GM12865 (cell line): ENCODE measurements at regions not wholly inside any gene's neighbourhood (a gene's known extent, or its start where the extent isn't known, plus 50 kb on each side); places are given as distances from the start of the nearest gene placed in this dataset.

Experiments
- DNase-seq: peaks from one replicate; pipeline ENCODE4 v3.0.0; 2010; ENCODE audit warnings: low read depth
- H3K4me3 ChIP-seq: 2 replicates; pipeline ENCODE4 v1.5.1; 2011; ENCODE audit warnings: mild to moderate bottlenecking, low read depth, low read length, control low read depth
- CTCF ChIP-seq: IDR thresholded peaks from 2 replicates; pipeline ENCODE4 v1.5.1; 2011; ENCODE audit warnings: low read length, control low read depth, low read depth, inconsistent platforms; ENCODE audit not compliant: insufficient read depth; ENCODE audit errors: missing control alignments

- TF ChIP-seq CTCF = no peak
- no peak overlapping the region for H3K4me3 ChIP-seq
- DNase-seq = no peak
These were observed 568.7 kb downstream of the ETS1 start for GRCh38 chr11:128018692-128019091.

DNA sequence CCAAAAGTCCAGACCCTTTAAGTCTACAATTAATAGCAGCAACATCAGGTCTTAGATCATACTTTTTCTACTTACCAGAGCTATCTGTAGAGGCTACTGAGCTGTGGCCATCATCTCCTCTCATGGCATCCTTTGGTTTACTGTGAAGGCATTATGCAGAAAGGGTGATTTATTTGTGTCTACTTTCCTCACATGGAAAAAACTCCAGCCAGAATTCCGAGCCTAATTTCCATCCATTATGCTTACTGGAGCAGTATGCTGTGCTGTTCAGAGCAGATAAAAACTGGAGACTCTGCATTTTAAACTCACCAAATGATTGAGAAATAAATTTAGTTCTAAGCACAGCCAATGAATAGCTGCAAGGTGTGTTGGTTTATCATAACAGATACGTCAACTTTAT is 581.8 kb downstream of the ETS1 start:
- TF ChIP-seq CTCF = no peak
- no peak overlapping the region for H3K4me3 ChIP-seq
- DNase-seq = no peak

DNA sequence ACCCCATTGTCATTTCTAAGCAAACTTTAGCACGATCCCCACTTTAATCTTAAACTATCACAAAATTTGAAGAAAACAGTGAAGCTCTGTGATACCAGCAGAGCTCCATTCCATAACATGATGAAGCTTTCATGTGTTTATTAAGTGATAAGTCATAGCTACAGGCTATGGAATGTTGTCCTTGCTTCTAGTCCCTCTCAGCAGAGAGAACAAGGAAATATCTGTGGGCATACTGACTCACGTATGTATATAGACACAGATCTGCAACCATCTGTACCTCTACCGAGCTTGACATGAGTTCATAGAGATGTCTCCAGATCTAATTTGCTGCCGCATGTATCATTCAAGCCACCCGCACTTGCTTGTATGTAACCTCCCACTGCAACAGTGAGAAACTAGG is 588.9 kb downstream of the ETS1 start:
- no peak overlapping the region for H3K4me3 ChIP-seq

GRCh38 chr11:127997594-127997993 is 589.8 kb downstream of the ETS1 start:
- no peak for DNase-seq
- no peak overlapping the region for H3K4me3 ChIP-seq
- TF ChIP-seq CTCF = no peak

More for the DNA sequence above, 588.9 kb downstream of the ETS1 start:
- no peak for DNase-seq
- TF ChIP-seq CTCF = no peak

DNA sequence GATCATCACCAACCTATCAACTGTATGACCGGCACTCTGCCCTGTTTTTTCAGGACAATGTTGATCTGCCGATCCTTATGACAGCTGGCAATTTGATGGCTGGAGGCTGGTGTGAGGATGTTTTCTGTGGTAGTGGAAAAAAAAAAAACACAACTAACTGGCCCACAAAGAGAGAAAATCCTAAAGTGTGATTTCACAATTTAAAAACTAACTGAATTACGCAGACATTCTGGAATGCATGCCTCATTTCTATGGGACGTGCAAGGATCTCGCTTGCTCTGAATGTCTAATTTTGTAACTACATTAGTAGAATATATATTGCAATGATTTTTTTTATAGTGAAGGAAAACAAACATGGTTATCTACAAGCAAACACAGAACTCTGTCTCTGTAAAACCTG is 590.5 kb downstream of the ETS1 start:
- no peak for TF ChIP-seq CTCF
- H3K4me3 ChIP-seq = no peak overlapping the region
- DNase-seq = no peak

DNA sequence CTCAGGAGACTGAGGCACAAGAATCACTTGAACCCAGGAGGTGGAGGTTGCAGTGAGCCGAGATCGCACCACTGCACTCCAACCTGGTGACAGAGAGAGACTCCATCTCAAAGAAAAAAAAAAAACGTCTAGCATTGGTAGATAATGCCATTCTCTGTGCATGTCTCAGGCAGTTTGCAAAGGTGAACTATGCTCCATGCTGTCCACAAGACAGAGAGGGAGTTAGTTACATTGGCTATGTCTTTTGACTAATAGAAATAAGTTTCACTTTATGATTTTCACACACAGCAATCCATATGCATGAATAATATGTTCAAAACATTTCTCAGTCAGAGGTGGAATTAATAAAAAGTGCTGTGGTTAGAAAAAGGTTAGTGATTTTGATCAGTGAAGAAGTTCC is 591.4 kb downstream of the ETS1 start:
- TF ChIP-seq CTCF = no peak
- no peak for DNase-seq
- H3K4me3 ChIP-seq = no peak overlapping the region

DNA sequence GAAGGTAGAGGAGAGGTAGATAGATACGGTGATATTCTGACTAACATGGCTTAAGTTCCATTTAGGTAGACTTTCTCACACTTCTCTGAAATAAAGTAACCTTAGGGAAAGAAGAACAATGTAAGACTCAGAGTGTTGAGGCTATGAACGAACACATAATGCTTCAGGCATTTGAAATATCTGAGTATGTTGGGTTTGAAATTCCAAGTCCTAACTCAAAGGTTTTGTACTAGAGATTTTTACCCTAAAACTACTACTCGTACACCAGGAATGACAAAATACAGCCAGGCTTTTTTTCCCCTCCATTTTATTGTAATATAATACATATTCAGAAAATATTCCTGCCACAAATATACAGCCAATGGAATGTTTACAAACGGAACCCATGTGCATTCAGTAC is 592.6 kb downstream of the ETS1 start:
- no peak for DNase-seq
- H3K4me3 ChIP-seq = no peak overlapping the region
- TF ChIP-seq CTCF = no peak
